ENCODE measurements at regions not wholly inside any gene's neighbourhood (a gene's known extent, or its start where the extent isn't known, plus 50 kb on each side); places are given as distances from the start of the nearest gene placed in this dataset.

DNA sequence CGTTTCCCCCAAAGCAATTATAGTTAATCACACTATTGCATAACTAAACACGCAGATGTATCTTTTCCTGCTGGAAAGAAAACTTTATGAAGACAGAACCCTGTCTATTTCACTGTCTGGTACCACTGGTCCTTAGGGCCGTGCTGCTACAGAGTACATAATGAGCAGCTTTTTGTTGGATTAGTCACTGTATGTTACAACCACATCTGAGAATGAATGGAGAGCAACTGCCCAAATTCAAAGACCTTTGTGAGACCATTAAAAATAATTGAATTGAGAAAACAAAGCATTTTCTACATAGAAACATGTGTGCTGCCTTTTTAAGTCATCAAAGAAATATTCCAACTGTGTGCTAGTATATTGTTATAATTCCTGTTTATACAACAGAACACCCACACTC, 111.3 kb upstream of the SORCS1 start:
- TF ChIP-seq, protein P1, sequence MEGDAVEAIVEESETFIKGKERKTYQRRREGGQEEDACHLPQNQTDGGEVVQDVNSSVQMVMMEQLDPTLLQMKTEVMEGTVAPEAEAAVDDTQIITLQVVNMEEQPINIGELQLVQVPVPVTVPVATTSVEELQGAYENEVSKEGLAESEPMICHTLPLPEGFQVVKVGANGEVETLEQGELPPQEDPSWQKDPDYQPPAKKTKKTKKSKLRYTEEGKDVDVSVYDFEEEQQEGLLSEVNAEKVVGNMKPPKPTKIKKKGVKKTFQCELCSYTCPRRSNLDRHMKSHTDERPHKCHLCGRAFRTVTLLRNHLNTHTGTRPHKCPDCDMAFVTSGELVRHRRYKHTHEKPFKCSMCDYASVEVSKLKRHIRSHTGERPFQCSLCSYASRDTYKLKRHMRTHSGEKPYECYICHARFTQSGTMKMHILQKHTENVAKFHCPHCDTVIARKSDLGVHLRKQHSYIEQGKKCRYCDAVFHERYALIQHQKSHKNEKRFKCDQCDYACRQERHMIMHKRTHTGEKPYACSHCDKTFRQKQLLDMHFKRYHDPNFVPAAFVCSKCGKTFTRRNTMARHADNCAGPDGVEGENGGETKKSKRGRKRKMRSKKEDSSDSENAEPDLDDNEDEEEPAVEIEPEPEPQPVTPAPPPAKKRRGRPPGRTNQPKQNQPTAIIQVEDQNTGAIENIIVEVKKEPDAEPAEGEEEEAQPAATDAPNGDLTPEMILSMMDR (IDR thresholded peaks at IDR 0.05; ENCODE audit: low read length), result no peak
- no peak for TF ChIP-seq EZH2 (IDR thresholded peaks at IDR 0.05; ENCODE audit: borderline replicate concordance, low read length)

All from OCI-LY1 (cell line).